ENCODE measurements at regions not wholly inside any gene's neighbourhood (a gene's known extent, or its start where the extent isn't known, plus 50 kb on each side); places are given as distances from the start of the nearest gene placed in this dataset.
"Not testable (repeated sequence)": the region's sequence is repeated elsewhere in the genome, so short reads cannot be mapped to it uniquely, and the experiment has no call there.

GRCh38 chr10:31209478-31209877, 109.5 kb upstream of the ZEB1 start:
- no peaks in the 10 kb centered on the region for H3K36me3 ChIP-seq (ENCODE audit: insufficient read depth, low read length)

GRCh38 chr10:31210190-31210589, 108.8 kb upstream of the ZEB1 start:
- H3K9ac ChIP-seq (ENCODE audit: low read depth, low read length) = no peak overlapping the region
- H3K9me3 ChIP-seq (ENCODE audit: control insufficient read depth, insufficient read depth, low read length) = no peaks in the 10 kb centered on the region
- no peaks in the 10 kb centered on the region for H3K36me3 ChIP-seq (ENCODE audit: insufficient read depth, low read length)
- H3K4me1 ChIP-seq (ENCODE audit: insufficient read depth, low read length) = no peaks in the 10 kb centered on the region

More at GRCh38 chr10:31209478-31209877, 109.5 kb upstream of the ZEB1 start:
- Histone ChIP-seq H3K9ac (ENCODE audit: low read depth, low read length) (no peak overlapping the region), H3K9me3 (ENCODE audit: control insufficient read depth, insufficient read depth, low read length) (no peaks in the 10 kb centered on the region), H3K4me1 (ENCODE audit: insufficient read depth, low read length) (no peaks in the 10 kb centered on the region)

- no peaks in the 10 kb centered on the region for H3K4me1 ChIP-seq (ENCODE audit: insufficient read depth, low read length)
- H3K9me3 ChIP-seq (ENCODE audit: control insufficient read depth, insufficient read depth, low read length) = no peaks in the 10 kb centered on the region
- no peaks in the 10 kb centered on the region for H3K36me3 ChIP-seq (ENCODE audit: insufficient read depth, low read length)
- H3K9ac ChIP-seq (ENCODE audit: low read depth, low read length) = no peak overlapping the region
Observed at GRCh38 chr10:31213959-31214358, 105.1 kb upstream of the ZEB1 start.

DNA sequence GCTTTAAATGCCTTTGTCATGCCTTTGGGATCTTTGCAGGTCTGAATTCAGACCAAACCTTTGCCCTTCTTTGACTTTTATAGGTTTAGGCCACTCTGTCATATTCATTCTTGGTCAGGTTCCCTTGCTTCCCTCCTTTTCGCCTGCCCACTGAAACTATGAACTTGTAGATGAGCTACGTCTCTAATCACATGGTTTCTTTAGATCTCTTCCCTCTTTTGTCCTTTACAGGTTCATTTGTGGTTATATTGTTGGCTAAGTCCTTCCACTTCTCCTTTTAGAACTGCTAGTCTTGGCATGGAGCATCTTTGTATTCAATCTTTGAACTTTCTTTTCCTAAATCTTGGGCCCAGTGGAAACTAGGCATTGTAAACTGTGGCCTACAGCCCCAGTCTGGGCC, 104.0 kb upstream of the ZEB1 start:
- no peaks in the 10 kb centered on the region for H3K9me3 ChIP-seq (ENCODE audit: control insufficient read depth, insufficient read depth, low read length)
- H3K36me3 ChIP-seq (ENCODE audit: insufficient read depth, low read length) = no peaks in the 10 kb centered on the region
- no peaks in the 10 kb centered on the region for H3K4me1 ChIP-seq (ENCODE audit: insufficient read depth, low read length)
- no peak overlapping the region for H3K9ac ChIP-seq (ENCODE audit: low read depth, low read length)

- H3K9ac ChIP-seq (ENCODE audit: low read depth, low read length) = no peak overlapping the region
- H3K36me3 ChIP-seq (ENCODE audit: insufficient read depth, low read length) = no peaks in the 10 kb centered on the region
- H3K9me3 ChIP-seq (ENCODE audit: control insufficient read depth, insufficient read depth, low read length) = no peaks in the 10 kb centered on the region
- no peaks in the 10 kb centered on the region for H3K4me1 ChIP-seq (ENCODE audit: insufficient read depth, low read length)
Observed at GRCh38 chr10:31219306-31219705, 99.7 kb upstream of the ZEB1 start.

DNA sequence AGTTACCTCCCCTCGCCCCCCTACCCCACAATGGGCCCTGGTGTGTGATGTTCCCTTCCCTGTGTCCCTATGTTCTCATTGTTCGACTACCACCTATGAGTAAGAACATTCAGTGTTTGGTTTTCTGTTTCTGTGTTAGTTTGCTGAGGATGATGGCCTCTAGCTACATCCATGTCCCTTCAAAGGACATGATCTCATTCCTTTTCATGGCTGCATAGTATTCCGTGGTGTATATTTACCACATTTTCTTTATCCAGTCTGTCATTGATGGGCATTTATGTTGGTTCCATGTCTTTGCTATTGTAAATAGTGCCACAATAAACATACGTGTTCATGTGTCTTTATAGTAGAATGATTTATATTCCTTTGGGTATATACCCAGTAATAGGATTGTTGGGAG, 90.2 kb upstream of the ZEB1 start:
- not testable (repeated sequence) for H3K36me3 ChIP-seq (ENCODE audit: insufficient read depth, low read length); H3K4me1 ChIP-seq (ENCODE audit: insufficient read depth, low read length); H3K9ac ChIP-seq (ENCODE audit: low read depth, low read length)

GRCh38 chr10:31239961-31240360, 79.1 kb upstream of the ZEB1 start:
- H3K9ac ChIP-seq (ENCODE audit: low read depth, low read length) = no peak overlapping the region
- no peaks in the 10 kb centered on the region for H3K36me3 ChIP-seq (ENCODE audit: insufficient read depth, low read length)
- H3K9me3 ChIP-seq (ENCODE audit: control insufficient read depth, insufficient read depth, low read length) = no peaks in the 10 kb centered on the region
- peaks cover 8% of the 10 kb centered on the region; the same call in 1 of the 2 replicates for H3K4me1 ChIP-seq (ENCODE audit: insufficient read depth, low read length)

More for the DNA sequence above, 90.2 kb upstream of the ZEB1 start:
- not testable (repeated sequence) for H3K9me3 ChIP-seq (ENCODE audit: control insufficient read depth, insufficient read depth, low read length)

- Histone ChIP-seq H3K9ac (ENCODE audit: low read depth, low read length) (no peak overlapping the region), H3K9me3 (ENCODE audit: control insufficient read depth, insufficient read depth, low read length) (no peaks in the 10 kb centered on the region), H3K36me3 (ENCODE audit: insufficient read depth, low read length) (no peaks in the 10 kb centered on the region), H3K4me1 (ENCODE audit: insufficient read depth, low read length) (peaks cover 8% of the 10 kb centered on the region; the same call in 1 of the 2 replicates)
Observed at GRCh38 chr10:31242902-31243301, 76.1 kb upstream of the ZEB1 start.

GRCh38 chr10:31251118-31251517, 67.9 kb upstream of the ZEB1 start:
- not testable (repeated sequence) for H3K4me1 ChIP-seq (ENCODE audit: insufficient read depth, low read length); H3K9ac ChIP-seq (ENCODE audit: low read depth, low read length); H3K9me3 ChIP-seq (ENCODE audit: control insufficient read depth, insufficient read depth, low read length); H3K36me3 ChIP-seq (ENCODE audit: insufficient read depth, low read length)

GRCh38 chr10:31253237-31253636, 65.8 kb upstream of the ZEB1 start:
- no peaks in the 10 kb centered on the region for H3K9me3 ChIP-seq (ENCODE audit: control insufficient read depth, insufficient read depth, low read length)
- H3K9ac ChIP-seq (ENCODE audit: low read depth, low read length) = no peak overlapping the region
- no peaks in the 10 kb centered on the region for H3K36me3 ChIP-seq (ENCODE audit: insufficient read depth, low read length)
- H3K4me1 ChIP-seq (ENCODE audit: insufficient read depth, low read length) = no peaks in the 10 kb centered on the region

DNA sequence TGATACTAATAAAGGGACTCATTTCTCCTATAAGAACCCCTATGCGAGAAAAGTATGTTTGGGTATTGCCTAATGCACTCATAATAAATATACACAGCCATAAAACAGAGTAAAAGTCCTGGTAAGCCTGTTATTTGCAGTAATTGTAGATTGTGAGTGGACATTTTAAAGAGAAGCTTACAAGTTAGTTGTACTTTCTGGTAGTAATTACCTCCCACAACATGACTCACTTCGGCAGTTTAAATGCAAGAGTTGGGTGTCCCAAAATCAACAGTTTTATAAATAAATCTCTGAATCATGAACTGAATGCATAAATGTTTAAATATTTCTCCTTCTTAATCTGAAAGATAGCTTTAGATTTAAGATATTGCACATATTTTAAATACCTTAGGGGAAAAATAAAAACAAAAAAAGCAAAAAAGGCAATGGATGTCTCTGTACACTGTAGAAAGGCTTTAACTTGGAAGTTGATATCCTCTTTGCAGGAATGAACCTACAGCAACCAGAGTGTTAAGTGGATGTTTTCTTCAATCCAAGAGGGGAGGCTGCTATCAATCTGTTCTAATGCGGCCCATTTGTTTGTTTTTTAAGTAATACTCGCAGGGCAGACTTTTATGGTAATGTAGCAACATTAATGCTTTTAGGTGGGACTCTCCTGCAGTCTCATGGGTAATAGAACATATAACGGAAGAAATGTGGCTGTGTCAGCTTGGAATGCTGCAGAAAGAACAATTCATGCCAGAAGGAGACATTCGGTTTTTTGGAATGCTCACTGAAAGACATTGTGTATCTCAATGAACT, 57.3 kb upstream of the ZEB1 start:
- no peaks in the 10 kb centered on the region for H3K4me1 ChIP-seq (ENCODE audit: insufficient read depth, low read length)
- no peaks in the 10 kb centered on the region for H3K36me3 ChIP-seq (ENCODE audit: insufficient read depth, low read length)
- no peaks in the 10 kb centered on the region for H3K9me3 ChIP-seq (ENCODE audit: control insufficient read depth, insufficient read depth, low read length)
- no peak overlapping the region for H3K9ac ChIP-seq (ENCODE audit: low read depth, low read length)

- Histone ChIP-seq H3K36me3 (ENCODE audit: insufficient read depth, low read length) (no peaks in the 10 kb centered on the region), H3K9me3 (ENCODE audit: control insufficient read depth, insufficient read depth, low read length) (no peaks in the 10 kb centered on the region), H3K9ac (ENCODE audit: low read depth, low read length) (no peak overlapping the region)
Observed at GRCh38 chr10:31262672-31263071, 56.3 kb upstream of the ZEB1 start.

GRCh38 chr10:31263903-31264302, 55.1 kb upstream of the ZEB1 start:
- Histone ChIP-seq H3K9ac (ENCODE audit: low read depth, low read length) (no peak overlapping the region), H3K36me3 (ENCODE audit: insufficient read depth, low read length) (no peaks in the 10 kb centered on the region), H3K4me1 (ENCODE audit: insufficient read depth, low read length) (no peaks in the 10 kb centered on the region), H3K9me3 (ENCODE audit: control insufficient read depth, insufficient read depth, low read length) (no peaks in the 10 kb centered on the region)

More at GRCh38 chr10:31262672-31263071, 56.3 kb upstream of the ZEB1 start:
- H3K4me1 ChIP-seq (ENCODE audit: insufficient read depth, low read length) = no peaks in the 10 kb centered on the region

GRCh38 chr10:31268444-31269303, 50.3 kb upstream of the ZEB1 start:
- H3K9me3 ChIP-seq (ENCODE audit: control insufficient read depth, insufficient read depth, low read length) = no peaks in the 10 kb centered on the region
- H3K36me3 ChIP-seq (ENCODE audit: insufficient read depth, low read length) = no peaks in the 10 kb centered on the region
- no peaks in the 10 kb centered on the region for H3K4me1 ChIP-seq (ENCODE audit: insufficient read depth, low read length)
- no peak overlapping the region for H3K9ac ChIP-seq (ENCODE audit: low read depth, low read length)

All from ES-I3 (cell line).